ENCODE measurements at regions not wholly inside any gene's neighbourhood (a gene's known extent, or its start where the extent isn't known, plus 50 kb on each side); places are given as distances from the start of the nearest gene placed in this dataset.
"Not testable (repeated sequence)": the region's sequence is repeated elsewhere in the genome, so short reads cannot be mapped to it uniquely, and the experiment has no call there.

DNA sequence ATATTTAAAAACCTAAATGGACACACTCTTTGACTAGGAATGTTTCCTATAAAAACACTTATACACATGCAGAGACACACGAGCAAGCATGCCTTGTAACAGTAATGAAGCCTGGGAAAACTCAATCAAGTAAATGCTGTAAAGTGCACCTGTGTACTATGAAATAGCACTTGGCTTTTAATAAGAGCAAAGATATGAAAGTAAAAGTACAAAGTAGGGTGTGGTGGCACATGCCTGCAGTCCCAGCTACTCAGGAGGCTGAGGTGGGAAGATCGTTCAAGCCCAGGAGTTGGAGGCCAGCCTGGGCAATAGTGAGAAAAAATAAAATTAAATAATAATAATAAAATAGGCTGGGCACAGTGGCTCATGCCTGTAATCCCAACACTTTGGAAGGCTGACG, 166.9 kb upstream of the GRK3 start (continued):
- TF ChIP-seq MLXIP (CRISPR knock-in tag; IDR thresholded peaks at IDR 0.05; ENCODE audit: borderline replicate concordance) (no peak), BCL6 (CRISPR knock-in tag; IDR thresholded peaks at IDR 0.05) (no peak), PRDM10 (CRISPR knock-in tag; IDR thresholded peaks at IDR 0.05; ENCODE audit: low read depth) (no peak)

DNA sequence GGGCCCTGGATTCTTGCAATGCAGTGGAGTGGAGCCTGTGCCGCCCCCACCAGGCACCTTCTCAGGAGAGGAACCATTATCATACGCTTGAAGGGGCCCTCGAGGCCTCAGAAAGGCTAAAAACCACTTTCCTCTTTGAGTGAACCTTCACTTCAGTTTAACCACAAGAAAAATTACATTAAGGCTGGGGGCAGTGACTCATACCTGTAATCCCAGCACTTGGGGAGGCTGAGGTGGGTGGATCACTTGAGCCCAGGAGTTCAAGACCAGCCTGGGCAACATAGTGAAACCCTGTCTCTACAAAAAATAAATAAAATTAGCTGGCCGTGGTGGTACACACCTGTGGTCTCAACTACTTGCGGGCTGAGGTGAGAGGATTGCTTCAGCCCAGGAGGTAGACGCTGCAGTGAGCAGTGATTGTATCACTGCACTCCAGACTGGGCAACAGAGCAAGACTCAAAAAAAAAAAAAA, 165.8 kb upstream of the GRK3 start:
- 97% methylated on average over 5 of the region's 6 CpGs for WGBS (ENCODE audit: low lambda C conversion rate)
- DNase-seq (ENCODE audit: low spot score); H3K9me3 ChIP-seq (ENCODE audit: low read length); H3K4me2 ChIP-seq (ENCODE audit: low read depth, low read length); BruUV-seq (replicated peaks); FAIRE-seq; H3K4me3 ChIP-seq (replicated peaks in 1 of 3; ENCODE audit: insufficient read depth in 1 of 3, low read depth in 2 of 3, low read length in 3 of 3); CTCF ChIA-PET (ENCODE audit: low intra/inter-chr PET ratio, low total read pairs); H3K27ac ChIP-seq (ENCODE audit: extremely low read length, insufficient read depth, low read length); H3K9ac ChIP-seq (ENCODE audit: insufficient read depth, low read depth, low read length); H2AFZ ChIP-seq (ENCODE audit: low read length); H3K27me3 ChIP-seq (ENCODE audit: control insufficient read depth in 1 of 2, insufficient read depth in 2 of 2, low read length in 2 of 2); intact Hi-C loops (cut with micrococcal nuclease; ENCODE audit: unreplicated experiment); ATAC-seq; H3K36me3 ChIP-seq (replicated peaks in 1 of 2; ENCODE audit: control insufficient read depth in 1 of 2, insufficient read depth in 2 of 2, low read length in 2 of 2); POLR2A ChIA-PET; in situ Hi-C loops (cut with HindIII; ENCODE audit: extremely low pct_ligation_motif_present, low pct_unique_long_range_greater_than_20kb): not testable (repeated sequence)
- TF ChIP-seq ZNF121 (CRISPR knock-in tag; IDR thresholded peaks at IDR 0.05): peak; percentile 45; the same call in 1 of the 2 replicates
- H3K79me2 ChIP-seq (ENCODE audit: insufficient read depth, low read length): peaks cover 72% of the 10 kb centered on the region
- H4K20me1 ChIP-seq (ENCODE audit: insufficient read depth, low read length): peaks cover 49% of the 10 kb centered on the region
- H3K4me1 ChIP-seq (ENCODE audit: insufficient read depth, low read length): peaks cover 92% of the 10 kb centered on the region

All from HepG2 (cell line).